ENCODE measurements at regions not wholly inside any gene's neighbourhood (a gene's known extent, or its start where the extent isn't known, plus 50 kb on each side); places are given as distances from the start of the nearest gene placed in this dataset.

DNA sequence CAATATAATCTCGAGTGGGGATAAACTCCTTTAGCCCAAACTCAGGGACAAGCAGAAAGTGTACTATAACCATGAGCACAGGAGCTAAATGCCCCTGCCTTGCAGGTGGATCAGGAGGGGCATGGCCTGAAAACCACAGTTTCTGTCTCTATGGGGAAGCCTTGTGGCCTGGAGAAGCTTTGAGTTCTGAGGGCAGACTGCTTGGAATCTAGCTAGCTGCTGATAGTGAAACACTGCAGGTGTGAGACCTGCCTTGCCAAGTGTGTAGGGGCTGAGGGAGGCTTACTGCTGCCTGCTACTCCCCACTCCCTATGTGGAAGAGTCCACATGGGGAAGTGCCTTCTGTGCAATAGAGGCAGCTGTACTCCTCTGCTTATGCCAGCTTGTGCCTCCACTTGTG is 352.3 kb upstream of the OR4E1 start:
- DNase-seq, result no peak
- intact Hi-C loops (cut with DNase I), result no loop called here
- no peak for ATAC-seq (ENCODE audit: poor library complexity)

DNA sequence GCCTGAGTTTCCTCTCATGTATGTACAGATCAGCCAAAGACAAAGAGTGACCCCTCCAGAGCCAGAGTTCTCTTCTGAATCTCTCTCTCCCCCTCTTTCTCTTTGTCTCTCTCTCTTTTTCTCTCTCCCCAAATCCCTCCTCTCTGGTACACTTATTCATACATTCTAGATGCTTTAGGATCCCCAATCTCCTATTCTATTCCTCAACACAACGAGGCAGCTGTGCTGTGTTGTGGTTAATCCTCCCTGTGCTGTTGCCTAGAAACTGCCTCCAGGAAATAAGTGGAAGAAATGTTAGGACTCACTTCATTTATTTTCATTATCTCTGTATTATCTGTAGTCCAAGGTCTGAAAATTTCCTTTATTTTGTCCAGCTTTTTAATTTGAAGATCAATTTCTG is 350.5 kb upstream of the OR4E1 start:
- ATAC-seq (ENCODE audit: poor library complexity) (no peak), DNase-seq (no peak)
- intact Hi-C loops (cut with DNase I), result no loop called here

- intact Hi-C loops (cut with DNase I), result no loop called here
- DNase-seq (no peak), ATAC-seq (ENCODE audit: poor library complexity) (no peak)
These were observed 345.3 kb upstream of the OR4E1 start for GRCh38 chr14:22018890-22019289.

DNA sequence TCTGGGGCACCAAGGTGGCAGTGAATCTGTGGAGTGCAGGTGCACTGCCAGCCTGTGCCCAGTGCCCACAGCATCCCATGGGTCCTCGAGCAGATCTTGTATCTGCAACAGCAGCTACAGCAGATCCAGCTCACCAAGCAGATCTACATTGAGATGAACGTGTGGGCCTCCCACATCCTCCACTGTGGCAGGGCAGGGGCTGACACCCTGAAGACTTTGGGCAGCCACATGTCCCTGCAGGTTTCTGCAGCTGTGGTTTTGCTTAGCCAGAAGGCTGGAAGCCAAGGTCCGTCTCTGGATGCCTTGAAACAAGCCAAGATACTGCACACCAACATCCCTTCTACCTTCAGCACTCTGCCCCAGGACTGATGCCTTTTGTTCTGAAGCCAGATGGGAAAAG is 338.8 kb upstream of the OR4E1 start:
- intact Hi-C loops (cut with DNase I), result no loop called here
- peak; percentile 12 for ATAC-seq (ENCODE audit: poor library complexity)
- DNase-seq, result peak; percentile 34

DNA sequence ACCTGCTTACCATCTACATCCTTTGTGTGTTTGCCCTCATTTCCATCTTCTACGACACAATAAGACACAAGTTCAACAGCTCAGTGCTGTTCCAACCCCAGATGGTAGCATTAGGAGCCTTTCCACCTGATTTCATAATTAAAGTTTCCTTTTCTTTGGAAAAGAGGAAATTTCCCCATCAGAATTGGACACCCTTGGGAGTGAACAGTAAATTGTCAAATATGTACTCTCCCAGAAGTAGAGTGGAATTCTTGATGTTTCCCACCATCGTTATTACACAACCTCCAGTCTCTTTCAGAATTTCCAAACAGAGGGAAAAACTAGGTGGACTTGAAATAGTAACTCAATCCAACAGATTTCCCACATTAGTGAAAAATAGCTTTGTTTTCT is 337.6 kb upstream of the OR4E1 start:
- ATAC-seq (ENCODE audit: poor library complexity) (peak; percentile 76), DNase-seq (no peak)
- intact Hi-C loops (cut with DNase I), result no loop called here

DNA sequence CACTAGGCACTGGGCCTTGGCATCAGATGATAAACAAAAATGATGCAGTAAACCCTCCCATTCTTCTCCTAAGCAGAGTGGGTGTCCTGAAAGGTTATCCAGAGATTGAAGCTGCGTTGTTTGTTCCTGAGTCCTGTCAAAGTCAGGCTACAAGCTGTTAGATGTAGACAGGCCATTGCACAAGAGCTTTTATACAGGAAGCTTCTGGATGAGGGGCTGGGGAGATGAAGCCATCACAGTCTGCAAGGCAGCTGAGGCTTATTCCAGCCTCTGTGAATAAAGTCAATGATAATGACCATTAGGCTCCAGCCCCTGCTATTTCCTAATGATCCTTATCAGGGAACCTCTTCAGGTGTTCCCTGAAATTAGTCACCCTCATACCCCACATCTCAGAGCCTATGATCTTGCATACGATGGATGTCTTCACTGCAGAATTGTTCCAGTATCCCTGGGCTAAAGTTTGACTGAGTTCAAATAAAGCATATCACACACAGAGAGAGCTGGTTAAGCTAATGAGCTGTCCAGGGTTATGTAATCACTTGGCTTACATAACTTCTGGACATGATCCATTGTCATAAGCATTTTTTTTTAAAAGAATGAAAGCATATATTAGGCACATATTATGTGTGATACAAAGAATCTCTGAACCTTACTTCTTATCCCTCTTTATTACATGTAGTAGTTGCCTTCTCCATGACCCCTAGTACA is 337.1 kb upstream of the OR4E1 start:
- DNase-seq, result no peak
- intact Hi-C loops (cut with DNase I), result no loop called here

DNA sequence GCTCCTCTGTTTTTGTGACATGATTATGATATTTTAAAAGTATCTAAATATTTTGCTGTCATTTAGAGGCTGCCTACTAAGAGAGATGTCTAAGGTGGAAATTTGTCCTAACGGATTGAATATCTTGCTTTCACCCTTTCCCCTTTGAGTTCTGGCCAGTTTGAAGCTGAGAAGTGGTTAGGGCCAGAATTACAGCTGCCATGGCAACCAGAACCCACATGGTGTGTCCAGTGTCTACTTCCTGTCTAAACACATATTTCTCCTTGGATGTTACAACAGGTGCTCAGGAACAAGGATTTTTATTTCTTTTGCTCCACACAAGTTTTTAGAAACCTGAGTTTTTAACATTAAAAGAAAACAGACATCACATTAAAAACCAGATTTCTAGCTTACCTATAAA is 335.1 kb upstream of the OR4E1 start:
- intact Hi-C loops (cut with DNase I), result no loop called here
- no peak for ATAC-seq (ENCODE audit: poor library complexity)

More for the DNA sequence above, 337.1 kb upstream of the OR4E1 start:
- peak; percentile 84 for ATAC-seq (ENCODE audit: poor library complexity)

DNA sequence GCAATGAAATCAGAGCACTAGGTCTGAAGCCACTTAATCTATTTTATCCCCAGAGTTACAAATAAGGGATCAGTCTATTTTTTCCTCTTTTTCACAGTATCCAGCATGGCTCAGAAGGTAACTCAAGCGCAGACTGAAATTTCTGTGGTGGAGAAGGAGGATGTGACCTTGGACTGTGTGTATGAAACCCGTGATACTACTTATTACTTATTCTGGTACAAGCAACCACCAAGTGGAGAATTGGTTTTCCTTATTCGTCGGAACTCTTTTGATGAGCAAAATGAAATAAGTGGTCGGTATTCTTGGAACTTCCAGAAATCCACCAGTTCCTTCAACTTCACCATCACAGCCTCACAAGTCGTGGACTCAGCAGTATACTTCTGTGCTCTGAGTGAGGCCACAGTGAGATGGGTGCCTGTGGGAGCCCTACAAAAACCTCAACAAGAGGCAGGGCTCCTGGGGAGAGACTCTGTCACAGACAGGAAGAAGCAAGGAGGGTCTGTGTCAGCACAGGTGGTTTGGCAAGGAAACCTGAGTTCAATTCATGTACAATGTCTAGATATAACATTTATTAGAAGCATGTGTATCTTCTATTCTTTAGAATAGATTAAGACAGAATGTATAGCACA is 334.3 kb upstream of the OR4E1 start:
- intact Hi-C loops (cut with DNase I), result no loop called here
- no peak for ATAC-seq (ENCODE audit: poor library complexity)

More for the DNA sequence above, 335.1 kb upstream of the OR4E1 start:
- no peak for DNase-seq

DNA sequence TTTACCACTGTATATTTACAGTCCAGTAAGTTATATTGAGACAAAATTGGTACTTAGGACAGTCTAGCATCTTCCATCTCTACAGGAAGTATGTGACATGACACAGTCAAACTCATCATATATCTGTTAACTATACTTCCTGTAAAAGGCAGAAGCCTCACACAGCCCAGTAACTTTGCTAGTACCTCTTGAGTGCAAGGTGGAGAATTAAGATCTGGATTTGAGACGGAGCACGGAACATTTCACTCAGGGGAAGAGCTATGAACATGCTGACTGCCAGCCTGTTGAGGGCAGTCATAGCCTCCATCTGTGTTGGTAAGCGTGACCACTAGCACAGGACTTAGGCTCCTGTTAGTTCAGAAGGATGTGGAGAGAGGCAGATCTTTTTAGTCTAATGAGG is 333.7 kb upstream of the OR4E1 start:
- ATAC-seq (ENCODE audit: poor library complexity), result no peak
- DNase-seq, result no peak
- intact Hi-C loops (cut with DNase I), result no loop called here

More for the DNA sequence above, 334.3 kb upstream of the OR4E1 start:
- no peak for DNase-seq

GRCh38 chr14:22003461-22003860 is 329.8 kb upstream of the OR4E1 start:
- no peak for ATAC-seq (ENCODE audit: poor library complexity)
- intact Hi-C loops (cut with DNase I), result no loop called here
- no peak for DNase-seq

GRCh38 chr14:22002860-22003284 is 329.3 kb upstream of the OR4E1 start:
- ATAC-seq (ENCODE audit: poor library complexity) (no peak), DNase-seq (no peak)
- intact Hi-C loops (cut with DNase I), result no loop called here

- ATAC-seq (ENCODE audit: poor library complexity), result no peak
- intact Hi-C loops (cut with DNase I), result no loop called here
- DNase-seq, result no peak
These were observed 325.8 kb upstream of the OR4E1 start for GRCh38 chr14:21999402-21999801.

DNA sequence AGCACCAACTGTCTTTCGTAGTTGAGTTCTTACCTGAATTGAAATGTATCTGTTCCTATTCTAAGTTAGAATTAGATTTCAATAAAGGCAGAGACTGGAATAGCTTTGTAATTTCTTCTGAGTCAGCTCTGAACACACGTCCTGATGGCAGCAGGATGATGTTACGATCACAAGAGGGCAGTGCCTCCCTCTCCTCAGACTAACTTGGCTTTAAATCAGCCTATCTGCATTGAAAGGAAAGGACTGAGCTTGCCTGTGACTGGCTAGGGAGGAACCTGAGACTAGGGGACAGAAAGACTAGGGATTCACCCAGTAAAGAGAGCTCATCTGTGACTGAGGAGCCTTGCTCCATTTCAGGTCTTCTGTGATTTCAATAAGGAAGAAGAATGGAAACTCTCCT is 323.7 kb upstream of the OR4E1 start:
- DNase-seq (no peak), ATAC-seq (ENCODE audit: poor library complexity) (no peak)
- intact Hi-C loops (cut with DNase I), result no loop called here

DNA sequence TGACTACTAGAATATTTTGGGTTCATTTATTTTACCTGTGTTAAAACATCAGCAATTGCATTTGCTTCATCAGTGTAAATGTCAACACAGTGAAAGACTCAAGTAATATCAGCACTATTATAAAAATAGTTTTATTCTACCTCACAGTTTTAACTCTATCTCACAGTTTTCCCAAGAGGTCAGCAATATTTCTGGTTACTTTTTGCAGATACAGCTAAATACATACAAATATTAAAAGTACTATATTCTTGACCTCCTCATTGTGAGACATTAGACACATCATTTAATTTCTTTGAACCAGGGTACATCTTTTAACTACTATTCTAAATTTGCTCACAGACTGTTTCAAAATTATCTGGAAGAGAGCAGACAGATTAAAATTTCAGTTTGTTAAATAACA is 321.7 kb upstream of the OR4E1 start:
- intact Hi-C loops (cut with DNase I), result no loop called here
- DNase-seq (no peak), ATAC-seq (ENCODE audit: poor library complexity) (no peak)

DNA sequence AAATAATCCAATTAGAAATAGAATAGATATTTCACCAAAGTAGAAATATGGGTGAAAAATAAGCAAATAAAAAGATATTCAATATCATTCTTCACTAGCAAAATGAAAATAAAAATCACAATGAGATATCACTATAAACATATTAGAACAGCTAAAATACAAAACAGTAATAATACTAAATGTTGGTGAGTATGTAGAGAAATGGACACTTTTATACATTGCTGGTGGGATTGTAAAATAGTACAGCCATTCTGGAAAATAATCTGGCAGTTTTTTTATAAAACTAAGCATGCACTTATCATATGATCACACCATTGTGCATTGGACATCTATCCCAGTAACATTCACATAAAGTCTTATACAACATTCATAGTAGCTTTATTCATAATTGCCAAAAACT is 320.2 kb upstream of the OR4E1 start:
- DNase-seq (no peak), ATAC-seq (ENCODE audit: poor library complexity) (no peak)
- intact Hi-C loops (cut with DNase I), result no loop called here

DNA sequence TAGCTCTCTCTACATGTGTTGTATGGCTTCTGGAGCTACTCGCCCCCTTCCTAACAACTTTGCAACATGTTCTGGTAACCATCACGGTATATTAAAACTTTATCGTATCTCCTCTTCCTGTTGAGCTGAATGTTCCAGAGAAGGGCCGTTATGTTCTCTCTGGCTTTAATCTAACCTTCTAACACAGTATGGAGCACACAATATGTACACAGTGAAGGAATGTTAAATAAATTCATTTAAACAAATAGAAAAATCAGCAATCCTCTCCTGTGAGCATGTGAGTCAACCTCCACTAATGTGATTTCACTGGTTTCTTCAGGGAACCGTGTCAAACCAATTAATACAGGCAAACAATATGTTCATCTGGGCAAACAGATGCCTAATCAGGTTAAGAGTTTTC is 319.5 kb upstream of the OR4E1 start:
- ATAC-seq (ENCODE audit: poor library complexity) (no peak), DNase-seq (no peak)
- intact Hi-C loops (cut with DNase I), result no loop called here

DNA sequence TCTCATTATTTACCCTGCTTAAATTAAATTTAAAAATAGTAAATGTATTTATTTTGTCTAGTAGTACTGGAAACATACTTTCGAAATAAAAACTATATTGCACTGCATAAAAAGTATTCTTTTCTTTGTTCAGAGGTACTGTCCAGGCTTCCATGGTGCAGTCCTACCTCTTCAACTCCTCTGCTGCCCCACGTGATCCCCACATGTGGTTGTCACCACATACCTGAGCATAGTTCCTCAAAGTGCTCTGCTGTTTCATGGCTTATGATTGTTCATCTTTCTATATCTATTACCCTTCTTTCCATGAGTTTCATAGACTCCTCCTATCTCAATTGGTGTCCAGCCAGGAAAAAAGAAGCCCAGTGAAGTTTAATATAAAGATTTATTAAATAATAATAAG is 317.5 kb upstream of the OR4E1 start:
- DNase-seq (no peak), ATAC-seq (ENCODE audit: poor library complexity) (no peak)
- intact Hi-C loops (cut with DNase I), result no loop called here

DNA sequence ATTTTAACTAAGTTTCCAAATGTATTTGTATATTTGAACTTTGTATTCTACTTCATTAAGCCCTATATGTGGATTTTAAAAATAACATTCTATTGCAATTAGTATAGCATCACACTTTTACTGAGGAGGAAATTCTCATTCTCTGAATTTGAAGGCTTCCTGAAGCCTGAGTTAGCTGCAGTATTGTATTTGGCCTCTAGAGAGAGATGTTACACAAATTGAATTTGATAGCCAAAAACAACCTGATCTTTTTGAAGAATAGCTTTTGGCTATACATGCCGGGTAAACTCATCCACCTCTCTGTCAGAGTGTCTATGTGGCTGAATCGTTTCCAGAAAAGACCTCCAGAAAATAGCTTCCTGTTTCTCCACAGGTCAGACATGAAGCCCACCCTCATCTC is 316.5 kb upstream of the OR4E1 start:
- no peak for ATAC-seq (ENCODE audit: poor library complexity)
- intact Hi-C loops (cut with DNase I), result no loop called here
- no peak for DNase-seq

GRCh38 chr14:21989090-21989489 is 315.5 kb upstream of the OR4E1 start:
- DNase-seq (no peak), ATAC-seq (ENCODE audit: poor library complexity) (no peak)
- intact Hi-C loops (cut with DNase I), result no loop called here

- ATAC-seq (ENCODE audit: poor library complexity) (no peak), DNase-seq (no peak)
- intact Hi-C loops (cut with DNase I), result no loop called here
These were observed 314.8 kb upstream of the OR4E1 start for GRCh38 chr14:21988413-21988812.

- intact Hi-C loops (cut with DNase I), result no loop called here
- ATAC-seq (ENCODE audit: poor library complexity), result no peak
- no peak for DNase-seq
These were observed 314.3 kb upstream of the OR4E1 start for GRCh38 chr14:21987937-21988336.
